H9 (cell line): ENCODE measurements at regions not wholly inside any gene's neighbourhood (a gene's known extent, or its start where the extent isn't known, plus 50 kb on each side); places are given as distances from the start of the nearest gene placed in this dataset.

Source experiments
- DNase-seq: peaks from one replicate; pipeline ENCODE4 v3.0.0-alpha.2; 2017
- H2AFZ ChIP-seq: one replicate; pipeline ENCODE4 v1.6.1; 2013; ENCODE audit warnings: mild to moderate bottlenecking, low read length, control low read depth, moderate library complexity
- H2AK5ac ChIP-seq: 2 replicates; pipeline ENCODE4 v1.6.1; 2013; ENCODE audit warnings: low read length, control low read depth, mixed read lengths; ENCODE audit not compliant: insufficient read length
- H2BK120ac ChIP-seq: one replicate; pipeline ENCODE4 v1.6.1; 2013; ENCODE audit warnings: low read depth, mild to moderate bottlenecking, low read length, control low read depth, inconsistent platforms; ENCODE audit not compliant: poor library complexity, severe bottlenecking
- H2BK12ac ChIP-seq: 2 replicates; pipeline ENCODE4 v1.6.1; 2013; ENCODE audit warnings: low read length, control low read depth, mixed read lengths, low read depth; ENCODE audit not compliant: insufficient read length
- H2BK15ac ChIP-seq: 2 replicates; pipeline ENCODE4 v1.6.1; 2013; ENCODE audit warnings: low read depth, low read length, control low read depth
- H2BK20ac ChIP-seq: one replicate; pipeline ENCODE4 v1.6.1; 2013; ENCODE audit warnings: low read depth, mild to moderate bottlenecking, low read length, control low read depth, inconsistent platforms; ENCODE audit not compliant: poor library complexity, severe bottlenecking
- H2BK5ac ChIP-seq: 2 replicates; pipeline ENCODE4 v1.6.1; 2013; ENCODE audit warnings: low read length, control low read depth, mixed read lengths; ENCODE audit not compliant: insufficient read length
- H3K14ac ChIP-seq: 2 replicates; pipeline ENCODE4 v1.6.1; 2013; ENCODE audit warnings: low read length, control low read depth; ENCODE audit not compliant: insufficient read depth
- H3K18ac ChIP-seq: 2 replicates; pipeline ENCODE4 v1.6.1; 2013; ENCODE audit warnings: low read depth, mild to moderate bottlenecking, mixed read lengths, low read length, control low read depth; ENCODE audit not compliant: insufficient read length
- H3K23ac ChIP-seq: 2 replicates; pipeline ENCODE4 v1.6.1; 2013; ENCODE audit warnings: low read length, control low read depth, mixed read lengths, low read depth; ENCODE audit not compliant: insufficient read length
- H3K23me2 ChIP-seq: 2 replicates; pipeline ENCODE4 v1.6.1; 2013; ENCODE audit warnings: low read depth, mild to moderate bottlenecking, mixed read lengths, low read length, control low read depth; ENCODE audit not compliant: insufficient read length, poor library complexity, severe bottlenecking
- H3K27ac ChIP-seq: 2 replicates; pipeline ENCODE4 v1.5.1; 2013; ENCODE audit warnings: low read length, control low read depth, mixed read lengths, low read depth; ENCODE audit not compliant: insufficient read length
- H3K27me3 ChIP-seq: 2 replicates; pipeline ENCODE4 v1.6.1; 2013; ENCODE audit warnings: low read length, control low read depth, inconsistent platforms; ENCODE audit not compliant: insufficient read depth
- H3K4ac ChIP-seq: 2 replicates; pipeline ENCODE4 v1.6.1; 2013; ENCODE audit warnings: low read depth, mild to moderate bottlenecking, control low read depth, inconsistent platforms, low read length, moderate library complexity
- H3K4me1 ChIP-seq: 2 replicates; pipeline ENCODE4 v1.6.1; 2013; ENCODE audit warnings: low read length, control low read depth, inconsistent platforms; ENCODE audit not compliant: insufficient read depth
- H3K4me2 ChIP-seq: 2 replicates; pipeline ENCODE4 v1.6.1; 2013; ENCODE audit warnings: low read length, control low read depth, mixed read lengths; ENCODE audit not compliant: insufficient read length, insufficient read depth
- H3K56ac ChIP-seq: 2 replicates; pipeline ENCODE4 v1.6.1; 2013; ENCODE audit warnings: low read depth, mild to moderate bottlenecking, mixed read lengths, low read length, control low read depth; ENCODE audit not compliant: insufficient read length
- H3K79me1 ChIP-seq: 2 replicates; pipeline ENCODE4 v1.6.1; 2013; ENCODE audit warnings: low read depth, mild to moderate bottlenecking, moderate library complexity, low read length, control low read depth, inconsistent platforms; ENCODE audit not compliant: insufficient read depth, poor library complexity, severe bottlenecking
- H3K79me2 ChIP-seq: 2 replicates; pipeline ENCODE4 v1.6.1; 2013; ENCODE audit warnings: low read length, control low read depth, inconsistent platforms; ENCODE audit not compliant: insufficient read depth
- H3K9ac ChIP-seq: 2 replicates; pipeline ENCODE4 v1.6.1; 2013; ENCODE audit warnings: low read length, control low read depth, mixed read lengths; ENCODE audit not compliant: insufficient read length; ENCODE audit errors: extremely low read depth
- H3K9me3 ChIP-seq: one replicate; pipeline ENCODE4 v1.6.1; 2013; ENCODE audit warnings: low read depth, low read length, inconsistent platforms; ENCODE audit not compliant: control insufficient read depth
- H3T11ph ChIP-seq: one replicate; pipeline ENCODE4 v1.6.1; 2013; ENCODE audit warnings: mild to moderate bottlenecking, low read length, control low read depth, inconsistent platforms
- H4K20me1 ChIP-seq: one replicate; pipeline ENCODE4 v1.6.1; 2013; ENCODE audit not compliant: control insufficient read depth, insufficient read length, insufficient read depth
- H4K5ac ChIP-seq: 2 replicates; pipeline ENCODE4 v1.6.1; 2013; ENCODE audit warnings: low read depth, mild to moderate bottlenecking, mixed read lengths, low read length, control low read depth; ENCODE audit not compliant: insufficient read length
- H4K8ac ChIP-seq: replicated peaks from 2 replicates; pipeline ENCODE4 v1.6.1; 2013; ENCODE audit warnings: low read length, control low read depth, mixed read lengths, low read depth; ENCODE audit not compliant: insufficient read length
- H4K91ac ChIP-seq: 2 replicates; pipeline ENCODE4 v1.6.1; 2013; ENCODE audit warnings: low read depth, mild to moderate bottlenecking, moderate library complexity, mixed read lengths, low read length, control low read depth; ENCODE audit not compliant: insufficient read length
- H3K27ac Mint-ChIP-seq, 3 experiments: 2 replicates in 2 of 3; 3 replicates in 1 of 3; pipeline ENCODE4 v1.8.0; 2020 to 2021; ENCODE audit warnings: mixed read lengths in 3 of 3, mild to moderate bottlenecking in 1 of 3, moderate library complexity in 1 of 3
- H3K27me3 Mint-ChIP-seq: 2 replicates; pipeline ENCODE4 v1.8.0; 2021; ENCODE audit warnings: low read depth, mild to moderate bottlenecking, moderate library complexity, mixed read lengths
- H3K36me3 Mint-ChIP-seq, 3 experiments: 2 replicates in 2 of 3; 3 replicates in 1 of 3; pipeline ENCODE4 v1.8.0; 2020 to 2021; ENCODE audit warnings: low read depth in 3 of 3, mixed read lengths in 3 of 3; ENCODE audit not compliant: insufficient read depth in 1 of 3
- H3K4me1 Mint-ChIP-seq, 2 experiments: 2 replicates each; pipeline ENCODE4 v1.8.0; 2020; ENCODE audit warnings: mixed read lengths in 2 of 2
- H3K4me3 Mint-ChIP-seq, 2 experiments: 2 replicates in 1 of 2; 3 replicates in 1 of 2; pipeline ENCODE4 v1.8.0; 2020 to 2021; ENCODE audit warnings: mild to moderate bottlenecking in 2 of 2, mixed read lengths in 2 of 2, moderate library complexity in 1 of 2
- H3K9me3 Mint-ChIP-seq, 2 experiments: 2 replicates in 1 of 2; 3 replicates in 1 of 2; pipeline ENCODE4 v1.8.0; 2020; ENCODE audit warnings: mild to moderate bottlenecking in 2 of 2, mixed read lengths in 2 of 2, moderate library complexity in 1 of 2
- WGBS: extraction: QIAGEN DNeasy Blood & Tissue Kit; methylation state at CpG from one replicate; pipeline ENCODE4 v1.1.7; 2013; ENCODE audit warnings: missing lambda C conversion rate, low lambda C conversion rate, mixed read lengths; ENCODE audit not compliant: insufficient read length; ENCODE audit errors: extremely low coverage; 5-methylcytosine and 5-hydroxymethylcytosine counted together
- TF ChIP-seq, protein P1 (sequence below): fragments of 200-600 bp; sonication (generic); conservative IDR thresholded peaks from 3 replicates; pipeline ENCODE4 v1.8.0; 2021; ENCODE audit warnings: antibody characterized with exemption, mild to moderate bottlenecking

DNA sequence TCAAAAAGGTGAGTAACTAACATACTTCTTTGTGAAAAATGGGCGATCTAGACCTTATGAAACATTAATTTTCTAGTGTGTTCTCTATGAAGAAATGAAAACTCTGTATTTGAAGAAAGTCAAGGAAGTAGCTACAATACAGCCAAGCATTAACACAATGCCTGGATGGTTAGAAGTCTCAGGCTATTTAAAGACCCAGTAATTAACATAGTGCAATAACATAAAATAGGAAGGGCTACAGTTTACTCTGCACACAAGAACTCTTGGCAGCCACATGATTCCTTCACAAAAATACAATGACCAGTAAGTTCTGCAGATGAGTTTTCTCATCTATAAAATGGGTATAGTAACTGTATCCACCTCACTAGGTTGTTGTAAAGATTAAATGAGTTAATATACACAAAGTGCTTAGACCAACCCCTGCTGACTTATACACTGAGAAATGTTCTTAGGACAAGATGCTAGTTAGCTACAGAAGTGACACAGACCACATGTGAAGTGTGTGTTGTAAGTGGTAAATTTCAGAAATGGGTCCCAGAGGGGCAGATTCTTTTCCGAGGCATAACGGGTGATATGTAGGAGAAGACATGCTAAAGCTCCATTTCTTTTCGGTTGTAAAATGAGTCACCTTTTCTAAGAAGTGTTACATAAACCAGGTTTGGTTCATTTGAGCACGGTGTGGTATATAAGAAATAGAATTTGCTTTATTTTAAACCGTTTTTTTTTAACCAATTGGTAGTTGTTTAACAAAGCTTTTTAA is 61.8 kb downstream of the CXCR4 start:
- Histone ChIP-seq H4K8ac (no peak overlapping the region), H3K27ac (no peak overlapping the region), H2BK5ac (no peak overlapping the region), H3K56ac (no peak overlapping the region), H3K79me1 (no peaks in the 10 kb centered on the region), H3K14ac (no peak overlapping the region), H3K18ac (no peak overlapping the region), H3T11ph (no peak overlapping the region), H4K20me1 (no peaks in the 10 kb centered on the region), H4K91ac (no peak overlapping the region), H3K4me1 (no peaks in the 10 kb centered on the region), H2AK5ac (no peak overlapping the region), H3K23me2 (no peaks in the 10 kb centered on the region), H3K79me2 (no peaks in the 10 kb centered on the region), H2BK120ac (no peak overlapping the region), H2BK15ac (no peak overlapping the region), H3K9ac (no peak overlapping the region), H3K9me3 (no peaks in the 10 kb centered on the region), H3K4me2 (no peak overlapping the region), H2BK12ac (no peak overlapping the region), H4K5ac (no peak overlapping the region), H3K27me3 (no peaks in the 10 kb centered on the region), H3K4ac (no peak overlapping the region), H2BK20ac (no peak overlapping the region), H2AFZ (no peak overlapping the region), H3K23ac (no peak overlapping the region)
- Mint-ChIP-seq H3K27ac (no peak overlapping the region; a peak in 1 of 7 replicates), H3K36me3 (0 out of 7 replicates have a peak, but pooled peaks cover 0 to 2% (median 0%) of the 10 kb centered on the region in 3 experiments), H3K4me1 (peaks cover 15 to 19% of the 10 kb centered on the region in 2 experiments), H3K27me3 (no peaks in the 10 kb centered on the region), H3K9me3 (no peaks in the 10 kb centered on the region; a peak in 2 of 5 replicates), H3K4me3 (no peak overlapping the region)
- WGBS = no CpG with 5 or more reads among the region's 6 CpGs
- TF ChIP-seq, protein P1, sequence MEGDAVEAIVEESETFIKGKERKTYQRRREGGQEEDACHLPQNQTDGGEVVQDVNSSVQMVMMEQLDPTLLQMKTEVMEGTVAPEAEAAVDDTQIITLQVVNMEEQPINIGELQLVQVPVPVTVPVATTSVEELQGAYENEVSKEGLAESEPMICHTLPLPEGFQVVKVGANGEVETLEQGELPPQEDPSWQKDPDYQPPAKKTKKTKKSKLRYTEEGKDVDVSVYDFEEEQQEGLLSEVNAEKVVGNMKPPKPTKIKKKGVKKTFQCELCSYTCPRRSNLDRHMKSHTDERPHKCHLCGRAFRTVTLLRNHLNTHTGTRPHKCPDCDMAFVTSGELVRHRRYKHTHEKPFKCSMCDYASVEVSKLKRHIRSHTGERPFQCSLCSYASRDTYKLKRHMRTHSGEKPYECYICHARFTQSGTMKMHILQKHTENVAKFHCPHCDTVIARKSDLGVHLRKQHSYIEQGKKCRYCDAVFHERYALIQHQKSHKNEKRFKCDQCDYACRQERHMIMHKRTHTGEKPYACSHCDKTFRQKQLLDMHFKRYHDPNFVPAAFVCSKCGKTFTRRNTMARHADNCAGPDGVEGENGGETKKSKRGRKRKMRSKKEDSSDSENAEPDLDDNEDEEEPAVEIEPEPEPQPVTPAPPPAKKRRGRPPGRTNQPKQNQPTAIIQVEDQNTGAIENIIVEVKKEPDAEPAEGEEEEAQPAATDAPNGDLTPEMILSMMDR = no peak
- DNase-seq = no peak
